Left lobe of liver (tissue), 2 donors: ENCODE measurements at regions not wholly inside any gene's neighbourhood (a gene's known extent, or its start where the extent isn't known, plus 50 kb on each side); places are given as distances from the start of the nearest gene placed in this dataset.
"Not testable (repeated sequence)": the region's sequence is repeated elsewhere in the genome, so short reads cannot be mapped to it uniquely, and the experiment has no call there.

ENCODE experiments used
- ATAC-seq: fragments of 200-7000 bp; cut with Tn5 transposase; one replicate; pipeline ENCODE4 v1.9.1; 2020; ENCODE audit warnings: mild to moderate bottlenecking, moderate library complexity
- DNase-seq: peaks from one replicate; pipeline ENCODE4 v3.0.0-alpha.2; 2020; ENCODE audit warnings: low spot score
- donor health status: DM: no; HTN: no; CAD: no; lungs with moderate emphysema.
- donor health status: DM: no; HTN: yes; CAD: no.

DNA sequence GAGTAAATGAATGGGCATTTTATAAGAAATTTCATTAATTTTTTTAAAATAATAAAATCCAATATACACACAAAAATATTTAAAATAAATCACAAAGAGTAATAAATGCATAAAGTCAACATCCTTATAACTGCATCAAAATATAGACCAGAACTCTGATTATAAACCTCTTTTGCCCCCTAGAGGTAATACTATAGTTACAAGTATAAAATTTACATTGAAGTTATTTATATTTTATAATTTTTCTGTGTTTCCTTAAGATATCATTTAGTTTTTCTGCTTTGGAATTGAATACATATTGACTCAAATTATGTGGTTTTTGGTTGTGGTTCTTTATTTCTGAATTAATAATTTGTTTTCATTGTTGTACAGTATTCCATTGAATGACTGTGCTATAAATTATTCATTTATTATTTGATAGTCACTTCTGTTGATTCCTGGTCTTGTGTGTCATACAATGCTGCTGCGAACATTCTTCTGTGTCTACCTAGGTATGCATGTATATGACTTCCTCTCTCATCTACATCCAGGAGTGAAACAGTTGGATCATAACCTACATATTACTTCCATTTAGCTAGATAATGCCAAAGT lies 673.6 kb downstream of the IPMK start:
- DNase-seq: no peak
- ATAC-seq: no peak

DNA sequence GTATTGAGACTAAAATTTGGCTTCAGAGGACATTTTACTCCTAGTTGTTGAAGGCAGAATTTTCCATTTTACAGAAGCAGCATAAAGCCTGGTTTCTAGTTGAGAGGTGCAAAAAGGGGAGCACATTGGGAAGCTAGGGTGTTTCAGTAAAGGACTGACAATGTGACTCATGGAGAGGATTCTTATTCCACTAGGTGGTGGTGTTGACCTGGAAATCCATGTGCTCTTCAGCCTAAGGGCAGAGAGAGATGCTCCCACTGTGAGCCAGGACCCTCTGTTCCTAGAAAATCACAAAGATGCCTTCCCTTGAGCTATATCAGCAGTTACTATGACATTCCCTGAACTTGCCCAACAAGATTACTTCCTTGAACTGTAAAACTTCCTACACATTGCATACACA lies 687.8 kb downstream of the IPMK start:
- DNase-seq (no peak), ATAC-seq (peak; percentile 91)

DNA sequence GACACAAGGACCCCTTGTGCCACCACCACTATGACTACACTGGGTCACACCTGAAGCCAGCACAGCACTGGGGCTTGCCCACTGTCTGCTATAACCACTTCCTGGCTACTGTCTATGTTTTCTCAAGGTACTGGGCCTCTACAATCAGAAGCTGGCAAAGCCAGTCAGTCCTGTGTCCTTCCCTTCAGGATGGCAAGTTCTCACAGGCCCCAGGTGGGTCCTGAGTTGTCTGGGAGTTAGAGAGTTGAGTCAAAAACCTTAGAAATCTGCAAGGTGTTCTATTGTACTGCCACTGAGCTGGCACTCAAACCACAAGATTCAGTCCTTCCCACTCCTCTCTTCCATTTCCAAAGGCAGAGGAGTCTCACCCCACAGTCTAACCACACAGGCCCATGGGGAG lies 705.5 kb downstream of the IPMK start:
- no peak for ATAC-seq
- no peak for DNase-seq

DNA sequence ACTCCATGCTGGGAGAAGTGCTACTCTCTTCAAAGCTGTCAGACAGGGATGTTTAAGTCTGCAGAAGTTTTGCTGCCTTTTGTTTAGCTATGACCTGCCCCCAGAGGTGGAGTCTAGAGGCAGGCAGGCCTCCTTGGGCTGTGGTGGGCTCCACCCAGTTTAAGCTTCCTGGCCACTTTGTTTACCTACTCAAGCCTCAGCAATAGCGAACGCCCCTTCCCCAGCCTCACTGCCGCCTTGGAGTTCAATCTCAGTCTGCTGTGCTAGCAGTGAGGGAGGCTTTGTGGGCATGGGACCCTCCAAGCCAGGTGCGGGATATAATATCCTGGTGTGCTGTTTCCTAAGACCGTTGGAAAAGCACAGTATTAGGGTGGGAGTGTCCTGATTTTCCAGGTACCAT lies 715.9 kb downstream of the IPMK start:
- not testable (repeated sequence) for DNase-seq, ATAC-seq

DNA sequence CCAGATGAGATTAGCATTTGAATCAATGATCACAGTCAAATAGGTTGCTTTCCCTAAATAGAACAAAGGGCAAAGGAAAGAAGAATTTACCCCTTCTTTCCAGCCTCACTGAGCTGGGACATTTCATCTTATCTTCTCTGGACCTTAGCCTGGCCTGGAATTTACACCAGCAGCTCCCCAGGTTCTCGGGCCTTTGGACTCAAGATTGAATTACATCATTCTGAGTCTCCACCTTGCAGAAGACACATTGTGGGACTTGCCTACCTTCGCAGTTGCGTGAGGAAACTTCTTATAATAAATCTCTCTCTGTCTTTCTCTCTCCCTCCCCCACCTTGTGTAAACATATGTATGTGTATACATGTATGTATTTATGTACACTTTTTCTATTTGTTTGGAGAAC lies 732.4 kb downstream of the IPMK start:
- DNase-seq (no peak), ATAC-seq (no peak)

DNA sequence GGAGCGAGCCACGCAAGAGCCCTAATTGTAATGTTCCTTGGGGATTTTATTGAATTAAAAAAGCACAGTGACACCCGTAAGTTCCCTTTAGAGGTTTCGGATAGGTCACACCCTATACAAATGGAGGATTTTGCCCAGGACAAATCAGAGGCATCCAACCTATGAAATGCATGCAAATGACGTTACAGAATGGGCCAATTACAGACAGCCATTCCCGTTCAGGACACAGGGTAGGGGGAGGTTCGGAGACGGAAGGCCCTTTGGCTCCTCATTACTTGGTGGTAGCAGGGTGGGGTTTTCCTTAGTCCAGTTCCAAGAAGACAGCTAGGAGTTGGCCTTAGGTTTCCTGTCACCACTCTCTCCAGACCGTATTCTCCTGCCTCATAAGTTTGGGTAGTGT lies 754.1 kb downstream of the IPMK start:
- no peak for DNase-seq
- ATAC-seq: no peak

DNA sequence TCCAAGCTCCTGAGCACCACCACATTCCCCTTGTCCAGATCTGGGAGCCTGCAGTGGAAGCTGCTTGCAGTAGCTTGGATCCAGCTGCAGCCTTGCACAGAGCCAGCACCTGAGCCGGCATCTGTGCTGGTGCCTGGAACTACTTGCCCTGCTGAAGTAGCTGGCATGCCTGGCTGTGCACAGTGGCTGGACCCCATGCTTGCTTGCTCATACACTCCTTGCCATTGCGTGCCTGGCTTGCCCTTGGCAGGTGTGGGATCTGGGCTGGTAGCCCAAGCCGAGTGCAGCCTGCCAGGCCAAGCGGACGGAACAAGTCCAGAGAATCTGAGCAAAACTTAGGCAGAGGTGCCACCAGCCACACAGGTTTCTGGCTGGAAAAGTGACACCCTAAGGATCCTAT lies 759.9 kb downstream of the IPMK start:
- DNase-seq: no peak
- no peak for ATAC-seq

DNA sequence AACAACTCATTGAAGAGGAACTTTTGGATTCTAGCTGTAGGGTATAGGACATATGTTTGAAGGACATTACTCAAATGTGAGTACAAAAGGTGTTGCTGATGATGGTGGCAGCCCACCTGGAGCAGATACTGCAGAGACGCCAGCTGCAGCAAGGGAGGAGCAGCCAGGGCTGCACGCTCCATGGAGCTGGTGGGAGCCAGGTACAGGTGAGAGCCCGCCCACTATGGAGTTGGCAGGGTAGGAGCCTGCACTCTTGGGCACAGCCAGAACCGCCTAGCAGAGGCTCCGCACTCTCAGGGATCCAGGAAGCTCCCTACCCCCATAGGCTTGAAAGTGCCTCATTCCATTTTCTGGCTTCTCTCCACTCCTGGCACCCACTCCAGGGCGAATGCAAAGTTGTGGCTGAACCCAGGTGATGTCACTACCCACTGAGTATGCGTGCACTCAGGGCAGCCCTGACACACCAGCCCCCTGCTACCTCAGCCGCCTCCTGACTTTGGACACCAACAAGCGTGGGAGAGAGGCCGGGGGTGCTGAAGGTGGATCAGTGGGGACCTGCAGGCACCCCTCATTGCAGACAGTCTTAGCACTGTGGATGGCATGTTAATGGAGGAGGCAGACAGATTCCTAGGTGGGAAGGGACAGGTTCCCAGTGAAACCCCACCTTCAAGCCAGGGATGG lies 761.1 kb downstream of the IPMK start:
- DNase-seq (no peak), ATAC-seq (no peak)

DNA sequence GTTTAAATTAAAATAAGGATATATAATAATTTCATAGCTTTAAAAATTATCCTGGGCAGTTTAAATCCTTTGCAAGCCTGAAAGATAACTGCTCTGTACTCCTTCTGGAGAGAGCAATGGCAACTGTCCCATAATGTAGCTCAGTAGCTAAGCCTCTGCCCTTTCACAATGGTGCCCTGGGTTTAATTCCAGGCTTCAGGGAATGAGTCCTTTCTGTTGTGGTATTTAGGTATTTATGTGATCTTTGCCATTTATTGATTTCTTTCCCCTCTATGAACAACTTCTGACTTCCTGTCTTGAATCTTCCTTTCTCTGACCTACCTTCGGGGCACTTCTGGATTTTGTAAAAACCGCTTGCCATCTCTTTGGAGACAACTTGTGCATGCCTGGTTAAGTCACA lies 773.2 kb downstream of the IPMK start:
- ATAC-seq: no peak
- DNase-seq: no peak

DNA sequence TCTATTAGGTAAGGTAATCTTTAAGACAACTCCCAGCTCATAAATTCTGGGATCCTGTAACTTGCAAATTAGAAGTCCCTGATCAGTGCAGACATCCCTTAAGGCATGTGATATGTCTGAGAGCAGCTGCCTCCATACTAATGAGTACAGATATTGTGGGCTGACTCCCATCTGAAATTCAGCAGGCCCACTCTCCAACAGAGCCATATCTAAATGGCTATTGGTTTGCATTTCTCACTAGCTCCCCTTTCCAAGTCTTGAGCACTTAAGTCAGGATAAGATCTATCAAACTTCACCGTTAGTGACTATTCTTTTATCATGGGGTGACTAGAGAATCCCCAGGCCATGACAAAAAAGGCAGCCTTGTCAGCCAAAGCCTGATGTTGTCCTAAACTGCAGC lies 785.4 kb downstream of the IPMK start:
- ATAC-seq: no peak
- no peak for DNase-seq

DNA sequence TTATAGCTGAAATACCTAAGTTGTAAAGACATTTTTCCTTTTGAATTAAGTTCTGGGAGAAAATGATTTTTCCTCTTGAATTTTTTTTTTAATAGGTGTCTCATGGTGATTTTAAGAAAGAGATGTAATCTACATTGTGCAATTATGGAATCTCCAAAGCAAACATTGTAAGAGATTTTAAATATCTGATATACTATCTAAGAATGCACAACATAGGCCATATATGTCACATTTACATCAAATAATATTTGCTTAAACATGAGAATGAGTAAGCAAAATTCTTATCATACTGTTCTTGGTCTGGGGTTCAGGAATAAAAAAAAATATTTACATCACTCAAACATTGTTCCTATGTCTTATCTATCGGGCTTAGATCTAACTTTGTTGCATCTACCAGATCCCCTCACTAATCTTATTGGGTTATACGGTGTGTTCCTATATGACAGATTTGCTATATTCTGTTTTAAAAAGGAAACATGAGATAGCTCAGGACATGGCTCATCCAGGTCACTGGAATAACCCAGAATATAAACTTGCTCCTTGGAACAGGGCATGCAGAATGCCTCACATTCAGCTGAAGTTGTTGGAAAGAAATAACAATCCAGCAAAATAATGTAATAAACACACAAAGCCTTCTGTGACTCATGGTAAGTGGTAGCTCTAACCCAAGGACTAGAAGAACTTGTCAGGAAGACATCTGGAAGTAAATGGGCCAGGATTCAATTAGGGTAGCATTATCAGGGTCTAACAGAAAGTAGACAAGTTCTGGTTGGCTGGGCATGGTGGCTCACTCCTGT lies 794.7 kb downstream of the IPMK start:
- ATAC-seq (no peak), DNase-seq (no peak)

DNA sequence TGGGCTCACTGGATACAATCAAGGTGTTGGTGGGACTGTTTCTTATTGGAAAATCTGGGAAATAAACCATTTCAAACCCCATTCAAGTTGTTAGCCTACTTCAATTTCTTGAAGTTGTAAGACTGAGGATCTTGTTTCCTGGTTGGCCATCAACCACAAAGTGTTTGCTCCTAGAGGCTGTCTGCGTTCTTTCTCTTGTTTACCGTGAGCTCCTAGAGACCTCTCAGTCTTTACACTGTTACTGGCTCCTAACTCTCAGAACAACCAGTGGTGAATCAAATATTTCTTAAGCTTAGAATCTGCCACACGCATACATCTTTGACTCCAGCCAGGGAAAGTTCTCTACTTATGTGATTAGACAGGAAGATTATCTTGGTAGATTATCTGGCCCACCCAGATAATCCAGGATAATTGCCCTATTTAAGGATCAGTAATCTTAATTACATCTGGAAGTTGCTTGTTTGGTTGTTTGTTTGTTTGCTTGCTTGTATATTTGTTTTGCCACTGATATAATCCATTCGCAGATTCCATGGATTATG lies 798.7 kb downstream of the IPMK start:
- DNase-seq: no peak
- ATAC-seq: no peak

DNA sequence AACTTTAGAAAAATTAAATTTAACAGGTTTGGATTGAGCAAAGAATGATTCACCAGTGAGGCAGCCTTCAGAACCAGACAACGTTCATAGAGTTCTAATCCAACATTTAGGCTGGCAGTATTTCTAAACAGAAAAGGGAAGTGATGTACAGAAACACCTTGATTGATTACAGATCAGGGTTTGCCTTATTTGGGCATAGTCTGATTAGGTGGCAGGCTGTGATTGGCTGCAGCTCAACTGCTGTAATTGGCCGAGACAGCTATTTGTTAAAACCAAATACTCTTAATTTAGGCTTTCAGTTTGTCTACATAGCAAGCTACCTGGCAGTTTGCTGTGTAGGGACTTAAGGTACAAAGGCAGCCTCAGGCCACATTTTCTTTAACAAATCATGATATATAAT lies 802.5 kb downstream of the IPMK start:
- no peak for DNase-seq
- ATAC-seq: no peak

DNA sequence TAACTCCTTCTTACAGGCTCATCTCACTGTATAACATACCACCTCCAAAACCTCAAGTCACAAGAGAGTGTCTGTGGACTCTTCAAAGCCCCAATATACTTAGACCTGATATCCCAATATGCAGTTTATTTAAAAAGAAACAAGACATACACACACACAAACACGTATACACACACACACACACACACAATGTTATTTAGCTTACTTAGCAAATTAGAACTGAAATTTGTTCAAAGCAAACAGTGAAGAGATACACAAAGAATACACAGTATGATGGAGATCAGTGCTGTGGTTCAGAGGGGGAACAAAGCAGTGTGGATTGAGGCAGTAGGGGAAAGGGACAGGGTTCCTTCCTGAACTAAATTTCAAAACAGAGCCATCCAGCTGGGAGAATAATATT lies 807.2 kb downstream of the IPMK start:
- DNase-seq (no peak), ATAC-seq (no peak)

DNA sequence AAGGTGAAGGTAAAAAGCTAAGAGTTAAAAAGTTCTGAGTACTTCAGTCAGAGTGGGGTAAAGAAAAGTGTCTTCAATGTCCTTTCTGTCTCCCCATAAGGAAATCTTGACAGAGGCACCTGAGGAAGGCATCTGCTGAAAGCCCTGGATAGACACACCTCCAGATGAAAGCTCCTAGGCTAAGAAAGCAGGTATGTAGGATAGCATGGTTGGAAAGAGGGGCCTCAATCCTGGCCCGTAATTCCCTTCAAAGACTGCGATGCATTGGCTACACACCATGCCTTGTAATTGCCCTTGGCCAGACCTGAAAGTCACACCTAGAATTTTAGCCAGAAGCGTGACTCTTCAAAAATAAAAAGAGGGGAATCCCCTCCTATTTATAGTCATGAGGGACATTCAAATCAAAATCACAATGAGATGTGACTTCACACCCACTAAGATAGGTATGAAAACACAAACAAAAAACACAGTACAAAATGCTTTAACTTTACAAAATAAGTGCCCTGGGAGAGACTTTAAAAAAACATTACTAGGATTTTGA lies 809.7 kb downstream of the IPMK start:
- DNase-seq (no peak), ATAC-seq (no peak)

DNA sequence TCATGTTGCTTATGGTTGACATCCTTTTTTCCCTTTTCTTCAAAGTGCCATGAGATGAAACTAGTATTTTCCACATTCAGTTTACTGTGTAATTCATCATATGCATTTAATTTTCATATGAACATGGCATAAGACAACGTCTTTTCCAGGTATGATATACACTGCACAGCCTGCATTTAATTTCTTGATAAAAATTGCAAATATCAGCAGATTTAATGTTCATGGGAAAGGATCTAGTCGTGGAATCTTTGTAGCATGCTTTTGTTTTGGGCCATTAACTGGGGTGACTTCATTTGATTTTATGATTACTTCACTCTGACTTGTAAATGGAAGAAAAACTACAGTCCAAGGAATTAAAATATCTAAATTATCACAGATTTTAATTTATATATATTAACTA lies 837.3 kb downstream of the IPMK start:
- ATAC-seq (no peak), DNase-seq (no peak)

DNA sequence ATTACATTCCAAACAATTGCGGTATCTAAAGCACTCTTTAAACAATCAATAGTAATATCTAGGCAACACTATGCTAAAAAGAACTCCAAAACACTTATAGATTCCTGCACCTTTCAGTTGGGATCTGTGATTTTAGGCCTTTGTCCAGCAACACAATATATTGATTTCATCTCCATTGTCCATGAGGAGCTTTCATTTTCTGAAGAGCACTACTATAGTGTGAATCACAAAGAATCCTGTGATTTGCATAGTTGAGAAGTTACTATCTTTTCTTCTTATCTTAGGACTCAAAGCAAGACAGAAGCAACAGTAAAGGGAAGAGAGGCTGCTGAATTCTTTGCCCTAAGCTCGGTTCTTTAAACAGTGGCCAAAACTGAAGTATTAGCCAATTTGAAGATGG lies 846.8 kb downstream of the IPMK start:
- ATAC-seq (no peak), DNase-seq (no peak)

DNA sequence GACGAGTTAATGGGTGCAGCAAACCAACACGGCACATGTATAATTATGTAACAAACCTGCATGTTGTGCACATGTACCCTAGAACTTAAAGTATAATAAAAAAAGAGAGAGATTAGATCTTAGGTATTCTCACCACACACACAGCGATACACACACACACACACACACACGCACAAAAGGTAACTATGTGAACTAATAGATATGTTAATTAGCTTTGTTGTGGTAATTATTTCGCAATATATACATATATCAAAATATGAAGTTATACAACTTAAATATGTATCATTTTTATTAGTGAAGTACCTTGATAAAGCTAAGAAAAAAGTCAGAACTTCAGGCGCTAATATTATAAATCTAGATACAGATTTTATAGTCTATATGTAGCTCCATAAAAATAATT lies 849.2 kb downstream of the IPMK start:
- ATAC-seq (no peak), DNase-seq (no peak)

DNA sequence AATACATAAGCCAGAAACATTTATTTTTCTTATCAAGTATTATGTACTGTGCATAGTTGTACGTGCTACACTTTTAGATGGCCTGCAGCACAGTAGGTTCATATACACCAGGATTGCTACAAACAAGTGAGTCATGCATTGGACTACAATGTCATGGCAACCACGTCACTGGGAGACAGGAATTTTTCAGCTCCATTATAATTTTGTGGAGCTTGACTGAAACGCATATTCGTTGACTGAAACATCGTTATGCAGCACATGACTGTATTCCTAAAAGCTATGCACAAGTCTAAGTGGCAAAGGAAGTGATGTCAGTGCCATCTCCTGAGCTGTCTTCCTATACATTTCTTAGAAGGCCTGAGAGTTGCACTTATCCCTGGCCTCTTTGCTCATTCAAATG lies 871.8 kb downstream of the IPMK start:
- no peak for DNase-seq
- no peak for ATAC-seq

DNA sequence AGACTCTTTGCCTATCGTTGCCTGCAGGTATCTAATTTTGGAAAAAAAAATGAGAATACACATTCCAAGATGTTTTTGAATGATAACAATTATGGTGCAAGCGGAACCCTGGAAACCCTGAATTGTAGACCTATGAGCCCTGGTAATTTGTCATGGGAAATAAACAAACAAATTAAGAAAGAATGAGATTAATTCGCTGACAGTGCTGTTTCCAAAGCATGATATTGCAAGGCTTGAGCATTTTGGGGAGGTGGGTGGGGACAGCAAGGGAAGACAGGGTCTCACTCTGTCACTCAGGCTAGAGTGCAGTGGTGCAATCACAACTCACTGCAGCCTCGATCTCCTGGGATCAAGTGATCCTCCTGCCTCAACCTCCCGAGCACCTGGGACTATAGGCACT lies 900.3 kb downstream of the IPMK start:
- ATAC-seq: no peak
- no peak for DNase-seq

DNA sequence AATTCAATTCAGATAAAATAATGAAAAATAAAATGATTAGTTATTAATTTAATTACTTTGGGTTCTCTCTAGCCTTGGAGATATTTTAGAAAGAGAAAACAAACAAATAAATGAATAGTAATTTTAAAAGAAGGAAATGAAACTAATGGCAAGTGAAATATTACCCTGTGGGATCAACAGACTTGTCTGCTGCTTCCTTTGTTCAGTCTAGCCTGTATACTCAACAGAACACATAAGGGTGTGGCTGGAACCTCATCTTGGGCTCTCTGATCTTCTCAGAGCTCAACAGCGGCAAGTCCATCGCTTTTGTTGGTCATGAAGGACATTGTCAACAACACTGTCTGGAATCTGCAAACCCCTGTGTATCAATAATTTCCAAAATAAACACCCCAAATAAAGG lies 904.9 kb downstream of the IPMK start:
- ATAC-seq (no peak), DNase-seq (no peak)
